ENCODE measurements at regions not wholly inside any gene's neighbourhood (a gene's known extent, or its start where the extent isn't known, plus 50 kb on each side); places are given as distances from the start of the nearest gene placed in this dataset.

DNA sequence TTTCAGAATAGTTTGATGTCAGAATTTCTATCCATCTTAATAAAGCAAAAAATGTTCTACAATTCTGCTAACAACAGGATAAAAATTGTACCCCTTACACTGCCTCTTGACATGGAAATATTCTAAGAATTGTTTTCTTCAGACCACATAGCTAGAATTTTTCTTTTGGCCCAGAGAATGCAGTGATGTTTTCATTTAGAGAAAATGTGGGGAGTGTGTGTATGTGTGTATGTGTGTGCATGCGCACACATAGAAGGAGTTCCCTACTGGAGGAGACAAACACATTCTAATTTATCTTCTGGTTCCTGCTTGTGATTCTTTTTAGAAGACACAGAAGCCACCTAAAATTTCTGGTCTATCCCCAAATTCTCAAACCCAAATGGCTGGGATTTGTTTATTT, 1145.7 kb downstream of the VRK1 start:
- Histone ChIP-seq H3K27ac (no peak overlapping the region), H3K36me3 (replicated peaks; ENCODE audit: insufficient read depth, low read depth) (no peaks in the 10 kb centered on the region), H3K79me2 (no peaks in the 10 kb centered on the region), H3K4me1 (ENCODE audit: insufficient read depth) (no peaks in the 10 kb centered on the region), H3K27me3 (no peaks in the 10 kb centered on the region), H3K9me3 (ENCODE audit: low read depth) (no peaks in the 10 kb centered on the region), H3K4me2 (no peak overlapping the region), H3K4me3 (no peak overlapping the region), H2AFZ (no peak overlapping the region), H3K9me2 (replicated peaks; ENCODE audit: insufficient read depth) (no peaks in the 10 kb centered on the region), H4K20me1 (ENCODE audit: insufficient read depth, poor library complexity, severe bottlenecking) (no peaks in the 10 kb centered on the region)
- WGBS (ENCODE audit: low lambda C conversion rate, missing lambda C conversion rate) = 0% methylated on average over 1 of the region's 1 CpG
- TF ChIP-seq EZH2phosphoT487 (IDR thresholded peaks at IDR 0.05; ENCODE audit: low read depth, severe bottlenecking, unreplicated experiment) = no peak
- TF ChIP-seq, protein P1, sequence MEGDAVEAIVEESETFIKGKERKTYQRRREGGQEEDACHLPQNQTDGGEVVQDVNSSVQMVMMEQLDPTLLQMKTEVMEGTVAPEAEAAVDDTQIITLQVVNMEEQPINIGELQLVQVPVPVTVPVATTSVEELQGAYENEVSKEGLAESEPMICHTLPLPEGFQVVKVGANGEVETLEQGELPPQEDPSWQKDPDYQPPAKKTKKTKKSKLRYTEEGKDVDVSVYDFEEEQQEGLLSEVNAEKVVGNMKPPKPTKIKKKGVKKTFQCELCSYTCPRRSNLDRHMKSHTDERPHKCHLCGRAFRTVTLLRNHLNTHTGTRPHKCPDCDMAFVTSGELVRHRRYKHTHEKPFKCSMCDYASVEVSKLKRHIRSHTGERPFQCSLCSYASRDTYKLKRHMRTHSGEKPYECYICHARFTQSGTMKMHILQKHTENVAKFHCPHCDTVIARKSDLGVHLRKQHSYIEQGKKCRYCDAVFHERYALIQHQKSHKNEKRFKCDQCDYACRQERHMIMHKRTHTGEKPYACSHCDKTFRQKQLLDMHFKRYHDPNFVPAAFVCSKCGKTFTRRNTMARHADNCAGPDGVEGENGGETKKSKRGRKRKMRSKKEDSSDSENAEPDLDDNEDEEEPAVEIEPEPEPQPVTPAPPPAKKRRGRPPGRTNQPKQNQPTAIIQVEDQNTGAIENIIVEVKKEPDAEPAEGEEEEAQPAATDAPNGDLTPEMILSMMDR (IDR thresholded peaks at IDR 0.05; ENCODE audit: poor library complexity) = no peak
- TF ChIP-seq EZH2 (IDR thresholded peaks at IDR 0.05; ENCODE audit: borderline replicate concordance) = no peak
- DNase-seq (ENCODE audit: low spot score) = no peak

DNA sequence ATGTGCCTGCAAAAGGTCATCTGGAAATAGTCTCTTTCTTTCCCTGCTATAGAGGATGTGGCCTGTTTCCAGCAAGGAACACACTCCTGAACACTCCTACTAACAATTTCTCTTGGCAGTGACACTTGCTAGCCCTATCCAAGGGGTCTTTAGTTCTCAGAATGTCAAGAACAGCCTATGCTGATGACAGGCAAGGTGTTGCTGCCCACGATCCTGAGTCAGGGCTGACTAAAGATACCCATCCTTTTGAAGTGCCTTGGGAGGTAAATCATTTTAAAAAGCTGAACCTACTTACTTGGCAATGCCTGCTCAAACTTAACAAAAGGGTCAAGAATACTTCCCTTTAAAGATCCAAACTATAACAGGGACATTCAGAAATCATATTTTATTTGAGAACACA, 1146.4 kb downstream of the VRK1 start:
- H3K27me3 ChIP-seq = no peaks in the 10 kb centered on the region
- 56% methylated on average over 1 of the region's 1 CpG for WGBS (ENCODE audit: low lambda C conversion rate, missing lambda C conversion rate)

DNA sequence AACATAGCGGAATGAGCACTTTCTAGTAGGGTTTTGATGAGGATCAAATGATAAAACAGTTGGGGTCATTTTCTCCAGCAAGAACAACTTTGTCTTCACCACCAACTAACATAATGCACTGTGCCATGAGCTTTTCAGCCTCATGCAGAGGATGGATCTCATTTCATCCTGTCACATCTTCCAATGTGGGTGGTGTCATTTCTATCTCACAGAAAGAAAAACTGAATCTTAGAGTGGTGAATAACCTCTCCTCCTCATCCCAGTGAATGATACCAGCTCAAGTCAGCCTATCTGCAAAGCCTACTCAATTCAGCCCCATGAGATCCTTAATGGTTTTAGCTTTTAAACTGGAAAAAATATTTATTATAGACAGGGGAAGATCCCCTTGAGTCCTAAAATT, 1147.2 kb downstream of the VRK1 start:
- TF ChIP-seq, protein P1 (IDR thresholded peaks at IDR 0.05; ENCODE audit: poor library complexity) = no peak
- TF ChIP-seq EZH2 (IDR thresholded peaks at IDR 0.05; ENCODE audit: borderline replicate concordance) (no peak), EZH2phosphoT487 (IDR thresholded peaks at IDR 0.05; ENCODE audit: low read depth, severe bottlenecking, unreplicated experiment) (no peak)
- Histone ChIP-seq H3K27me3 (no peaks in the 10 kb centered on the region), H3K36me3 (replicated peaks; ENCODE audit: insufficient read depth, low read depth) (no peaks in the 10 kb centered on the region), H3K79me2 (no peaks in the 10 kb centered on the region), H2AFZ (no peak overlapping the region), H3K27ac (no peak overlapping the region), H3K4me1 (ENCODE audit: insufficient read depth) (no peaks in the 10 kb centered on the region), H3K4me2 (no peak overlapping the region), H4K20me1 (ENCODE audit: insufficient read depth, poor library complexity, severe bottlenecking) (no peaks in the 10 kb centered on the region), H3K9me2 (replicated peaks; ENCODE audit: insufficient read depth) (no peaks in the 10 kb centered on the region), H3K9me3 (ENCODE audit: low read depth) (no peaks in the 10 kb centered on the region), H3K4me3 (no peak overlapping the region)
- no peak for DNase-seq (ENCODE audit: low spot score)
- WGBS (ENCODE audit: low lambda C conversion rate, missing lambda C conversion rate) = 95% methylated on average over 1 of the region's 1 CpG

More for the DNA sequence above, 1146.4 kb downstream of the VRK1 start:
- Histone ChIP-seq H2AFZ (no peak overlapping the region), H3K27ac (no peak overlapping the region), H4K20me1 (ENCODE audit: insufficient read depth, poor library complexity, severe bottlenecking) (no peaks in the 10 kb centered on the region), H3K79me2 (no peaks in the 10 kb centered on the region), H3K36me3 (replicated peaks; ENCODE audit: insufficient read depth, low read depth) (no peaks in the 10 kb centered on the region), H3K9me2 (replicated peaks; ENCODE audit: insufficient read depth) (no peaks in the 10 kb centered on the region), H3K4me3 (no peak overlapping the region), H3K9me3 (ENCODE audit: low read depth) (no peaks in the 10 kb centered on the region), H3K4me2 (no peak overlapping the region), H3K4me1 (ENCODE audit: insufficient read depth) (no peaks in the 10 kb centered on the region)
- no peak for DNase-seq (ENCODE audit: low spot score)
- TF ChIP-seq, protein P1 (IDR thresholded peaks at IDR 0.05; ENCODE audit: poor library complexity) = no peak
- TF ChIP-seq EZH2phosphoT487 (IDR thresholded peaks at IDR 0.05; ENCODE audit: low read depth, severe bottlenecking, unreplicated experiment) = no peak
- no peak for TF ChIP-seq EZH2 (IDR thresholded peaks at IDR 0.05; ENCODE audit: borderline replicate concordance)

DNA sequence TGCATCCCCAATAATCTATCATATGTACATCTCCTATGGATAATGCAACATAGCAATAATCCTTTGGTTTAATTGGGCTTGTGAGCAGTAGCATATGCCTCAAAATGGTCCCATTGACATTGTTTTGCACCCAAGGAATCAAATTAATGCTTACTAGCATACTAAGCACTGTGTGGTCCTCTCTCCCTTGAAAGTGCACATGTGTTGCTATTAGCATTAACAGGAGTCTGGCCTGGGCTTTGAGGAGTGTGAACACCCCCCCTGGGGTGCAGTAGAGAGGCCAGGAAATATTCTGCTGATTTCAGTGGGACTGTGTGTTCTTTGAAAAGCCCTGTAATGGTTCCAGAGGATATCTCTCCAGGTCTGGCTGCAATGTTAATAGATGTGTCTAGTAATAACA, 1148.4 kb downstream of the VRK1 start:
- Histone ChIP-seq H3K4me3 (no peak overlapping the region), H2AFZ (no peak overlapping the region), H3K36me3 (replicated peaks; ENCODE audit: insufficient read depth, low read depth) (no peaks in the 10 kb centered on the region), H3K79me2 (no peaks in the 10 kb centered on the region), H3K4me2 (no peak overlapping the region), H4K20me1 (ENCODE audit: insufficient read depth, poor library complexity, severe bottlenecking) (no peaks in the 10 kb centered on the region), H3K9me3 (ENCODE audit: low read depth) (no peaks in the 10 kb centered on the region), H3K27ac (no peak overlapping the region), H3K4me1 (ENCODE audit: insufficient read depth) (no peaks in the 10 kb centered on the region), H3K9me2 (replicated peaks; ENCODE audit: insufficient read depth) (no peaks in the 10 kb centered on the region), H3K27me3 (no peaks in the 10 kb centered on the region)
- DNase-seq (ENCODE audit: low spot score) = no peak
- TF ChIP-seq, protein P1 (IDR thresholded peaks at IDR 0.05; ENCODE audit: poor library complexity) = no peak
- no peak for TF ChIP-seq EZH2 (IDR thresholded peaks at IDR 0.05; ENCODE audit: borderline replicate concordance)
- no peak for TF ChIP-seq EZH2phosphoT487 (IDR thresholded peaks at IDR 0.05; ENCODE audit: low read depth, severe bottlenecking, unreplicated experiment)
